H9 (cell line): ENCODE measurements at regions not wholly inside any gene's neighbourhood (a gene's known extent, or its start where the extent isn't known, plus 50 kb on each side); places are given as distances from the start of the nearest gene placed in this dataset.

Experiments
- DNase-seq: peaks from one replicate; pipeline ENCODE4 v3.0.0-alpha.2; 2017
- H2AFZ ChIP-seq: one replicate; pipeline ENCODE4 v1.6.1; 2013; ENCODE audit warnings: mild to moderate bottlenecking, low read length, control low read depth, moderate library complexity
- H2AK5ac ChIP-seq: 2 replicates; pipeline ENCODE4 v1.6.1; 2013; ENCODE audit warnings: low read length, control low read depth, mixed read lengths; ENCODE audit not compliant: insufficient read length
- H2BK120ac ChIP-seq: one replicate; pipeline ENCODE4 v1.6.1; 2013; ENCODE audit warnings: low read depth, mild to moderate bottlenecking, low read length, control low read depth, inconsistent platforms; ENCODE audit not compliant: poor library complexity, severe bottlenecking
- H2BK12ac ChIP-seq: 2 replicates; pipeline ENCODE4 v1.6.1; 2013; ENCODE audit warnings: low read length, control low read depth, mixed read lengths, low read depth; ENCODE audit not compliant: insufficient read length
- H2BK15ac ChIP-seq: 2 replicates; pipeline ENCODE4 v1.6.1; 2013; ENCODE audit warnings: low read depth, low read length, control low read depth
- H2BK20ac ChIP-seq: one replicate; pipeline ENCODE4 v1.6.1; 2013; ENCODE audit warnings: low read depth, mild to moderate bottlenecking, low read length, control low read depth, inconsistent platforms; ENCODE audit not compliant: poor library complexity, severe bottlenecking
- H2BK5ac ChIP-seq: 2 replicates; pipeline ENCODE4 v1.6.1; 2013; ENCODE audit warnings: low read length, control low read depth, mixed read lengths; ENCODE audit not compliant: insufficient read length
- H3K14ac ChIP-seq: 2 replicates; pipeline ENCODE4 v1.6.1; 2013; ENCODE audit warnings: low read length, control low read depth; ENCODE audit not compliant: insufficient read depth
- H3K18ac ChIP-seq: 2 replicates; pipeline ENCODE4 v1.6.1; 2013; ENCODE audit warnings: low read depth, mild to moderate bottlenecking, mixed read lengths, low read length, control low read depth; ENCODE audit not compliant: insufficient read length
- H3K23ac ChIP-seq: 2 replicates; pipeline ENCODE4 v1.6.1; 2013; ENCODE audit warnings: low read length, control low read depth, mixed read lengths, low read depth; ENCODE audit not compliant: insufficient read length
- H3K23me2 ChIP-seq: 2 replicates; pipeline ENCODE4 v1.6.1; 2013; ENCODE audit warnings: low read depth, mild to moderate bottlenecking, mixed read lengths, low read length, control low read depth; ENCODE audit not compliant: insufficient read length, poor library complexity, severe bottlenecking
- H3K27ac ChIP-seq: 2 replicates; pipeline ENCODE4 v1.5.1; 2013; ENCODE audit warnings: low read length, control low read depth, mixed read lengths, low read depth; ENCODE audit not compliant: insufficient read length
- H3K27me3 ChIP-seq: 2 replicates; pipeline ENCODE4 v1.6.1; 2013; ENCODE audit warnings: low read length, control low read depth, inconsistent platforms; ENCODE audit not compliant: insufficient read depth
- H3K4ac ChIP-seq: 2 replicates; pipeline ENCODE4 v1.6.1; 2013; ENCODE audit warnings: low read depth, mild to moderate bottlenecking, control low read depth, inconsistent platforms, low read length, moderate library complexity
- H3K4me1 ChIP-seq: 2 replicates; pipeline ENCODE4 v1.6.1; 2013; ENCODE audit warnings: low read length, control low read depth, inconsistent platforms; ENCODE audit not compliant: insufficient read depth
- H3K4me2 ChIP-seq: 2 replicates; pipeline ENCODE4 v1.6.1; 2013; ENCODE audit warnings: low read length, control low read depth, mixed read lengths; ENCODE audit not compliant: insufficient read length, insufficient read depth
- H3K56ac ChIP-seq: 2 replicates; pipeline ENCODE4 v1.6.1; 2013; ENCODE audit warnings: low read depth, mild to moderate bottlenecking, mixed read lengths, low read length, control low read depth; ENCODE audit not compliant: insufficient read length
- H3K79me1 ChIP-seq: 2 replicates; pipeline ENCODE4 v1.6.1; 2013; ENCODE audit warnings: low read depth, mild to moderate bottlenecking, moderate library complexity, low read length, control low read depth, inconsistent platforms; ENCODE audit not compliant: insufficient read depth, poor library complexity, severe bottlenecking
- H3K79me2 ChIP-seq: 2 replicates; pipeline ENCODE4 v1.6.1; 2013; ENCODE audit warnings: low read length, control low read depth, inconsistent platforms; ENCODE audit not compliant: insufficient read depth
- H3K9ac ChIP-seq: 2 replicates; pipeline ENCODE4 v1.6.1; 2013; ENCODE audit warnings: low read length, control low read depth, mixed read lengths; ENCODE audit not compliant: insufficient read length; ENCODE audit errors: extremely low read depth
- H3K9me3 ChIP-seq: one replicate; pipeline ENCODE4 v1.6.1; 2013; ENCODE audit warnings: low read depth, low read length, inconsistent platforms; ENCODE audit not compliant: control insufficient read depth
- H3T11ph ChIP-seq: one replicate; pipeline ENCODE4 v1.6.1; 2013; ENCODE audit warnings: mild to moderate bottlenecking, low read length, control low read depth, inconsistent platforms
- H4K20me1 ChIP-seq: one replicate; pipeline ENCODE4 v1.6.1; 2013; ENCODE audit not compliant: control insufficient read depth, insufficient read length, insufficient read depth
- H4K5ac ChIP-seq: 2 replicates; pipeline ENCODE4 v1.6.1; 2013; ENCODE audit warnings: low read depth, mild to moderate bottlenecking, mixed read lengths, low read length, control low read depth; ENCODE audit not compliant: insufficient read length
- H4K8ac ChIP-seq: replicated peaks from 2 replicates; pipeline ENCODE4 v1.6.1; 2013; ENCODE audit warnings: low read length, control low read depth, mixed read lengths, low read depth; ENCODE audit not compliant: insufficient read length
- H4K91ac ChIP-seq: 2 replicates; pipeline ENCODE4 v1.6.1; 2013; ENCODE audit warnings: low read depth, mild to moderate bottlenecking, moderate library complexity, mixed read lengths, low read length, control low read depth; ENCODE audit not compliant: insufficient read length
- H3K27ac Mint-ChIP-seq, 3 experiments: 2 replicates in 2 of 3; 3 replicates in 1 of 3; pipeline ENCODE4 v1.8.0; 2020 to 2021; ENCODE audit warnings: mixed read lengths in 3 of 3, mild to moderate bottlenecking in 1 of 3, moderate library complexity in 1 of 3
- H3K27me3 Mint-ChIP-seq: 2 replicates; pipeline ENCODE4 v1.8.0; 2021; ENCODE audit warnings: low read depth, mild to moderate bottlenecking, moderate library complexity, mixed read lengths
- H3K36me3 Mint-ChIP-seq, 3 experiments: 2 replicates in 2 of 3; 3 replicates in 1 of 3; pipeline ENCODE4 v1.8.0; 2020 to 2021; ENCODE audit warnings: low read depth in 3 of 3, mixed read lengths in 3 of 3; ENCODE audit not compliant: insufficient read depth in 1 of 3
- H3K4me1 Mint-ChIP-seq, 2 experiments: 2 replicates each; pipeline ENCODE4 v1.8.0; 2020; ENCODE audit warnings: mixed read lengths in 2 of 2
- H3K4me3 Mint-ChIP-seq, 2 experiments: 2 replicates in 1 of 2; 3 replicates in 1 of 2; pipeline ENCODE4 v1.8.0; 2020 to 2021; ENCODE audit warnings: mild to moderate bottlenecking in 2 of 2, mixed read lengths in 2 of 2, moderate library complexity in 1 of 2
- H3K9me3 Mint-ChIP-seq, 2 experiments: 2 replicates in 1 of 2; 3 replicates in 1 of 2; pipeline ENCODE4 v1.8.0; 2020; ENCODE audit warnings: mild to moderate bottlenecking in 2 of 2, mixed read lengths in 2 of 2, moderate library complexity in 1 of 2
- CTCF ChIP-seq: fragments of 200-600 bp; sonication (generic); conservative IDR thresholded peaks from 3 replicates; pipeline ENCODE4 v1.8.0; 2021; ENCODE audit warnings: antibody characterized with exemption, mild to moderate bottlenecking
- WGBS: extraction: QIAGEN DNeasy Blood & Tissue Kit; methylation state at CpG from one replicate; pipeline ENCODE4 v1.1.7; 2013; ENCODE audit warnings: missing lambda C conversion rate, low lambda C conversion rate, mixed read lengths; ENCODE audit not compliant: insufficient read length; ENCODE audit errors: extremely low coverage; 5-methylcytosine and 5-hydroxymethylcytosine counted together

GRCh38 chr6:45808917-45809316 lies 206.7 kb downstream of the CLIC5 start:
- Mint-ChIP-seq H3K27ac (no peak overlapping the region), H3K4me1 (no peaks in the 10 kb centered on the region), H3K27me3 (no peaks in the 10 kb centered on the region), H3K36me3 (no peaks in the 10 kb centered on the region), H3K9me3 (no peaks in the 10 kb centered on the region), H3K4me3 (no peak overlapping the region)
- no peak overlapping the region for H3K9ac ChIP-seq
- H3K4me2 ChIP-seq: no peak overlapping the region
- no peak overlapping the region for H2AK5ac ChIP-seq
- no peaks in the 10 kb centered on the region for H3K4me1 ChIP-seq
- H2BK5ac ChIP-seq: no peak overlapping the region
- no peak overlapping the region for H3T11ph ChIP-seq
- no peak overlapping the region for H3K27ac ChIP-seq
- no peaks in the 10 kb centered on the region for H4K20me1 ChIP-seq
- H2BK20ac ChIP-seq: no peak overlapping the region
- no peak overlapping the region for H3K56ac ChIP-seq
- H3K23me2 ChIP-seq: no peaks in the 10 kb centered on the region
- no peak overlapping the region for H2BK12ac ChIP-seq
- no peak overlapping the region for H3K14ac ChIP-seq
- H3K79me2 ChIP-seq: no peaks in the 10 kb centered on the region
- H3K23ac ChIP-seq: no peak overlapping the region
- no peaks in the 10 kb centered on the region for H3K9me3 ChIP-seq
- no CpG with 5 or more reads among the region's 1 CpG for whole genome bisulfite sequencing
- H3K27me3 ChIP-seq: no peaks in the 10 kb centered on the region
- no peak for TF ChIP-seq CTCF
- no peak overlapping the region for H4K5ac ChIP-seq
- no peak overlapping the region for H2BK120ac ChIP-seq
- no peak overlapping the region for H3K18ac ChIP-seq
- H3K4ac ChIP-seq: no peak overlapping the region
- no peak overlapping the region for H2AFZ ChIP-seq
- H4K8ac ChIP-seq: no peak overlapping the region
- H2BK15ac ChIP-seq: no peak overlapping the region
- DNase-seq: no peak
- no peak overlapping the region for H4K91ac ChIP-seq
- H3K79me1 ChIP-seq: no peaks in the 10 kb centered on the region
